ENCODE measurements at regions not wholly inside any gene's neighbourhood (a gene's known extent, or its start where the extent isn't known, plus 50 kb on each side); places are given as distances from the start of the nearest gene placed in this dataset.

DNA sequence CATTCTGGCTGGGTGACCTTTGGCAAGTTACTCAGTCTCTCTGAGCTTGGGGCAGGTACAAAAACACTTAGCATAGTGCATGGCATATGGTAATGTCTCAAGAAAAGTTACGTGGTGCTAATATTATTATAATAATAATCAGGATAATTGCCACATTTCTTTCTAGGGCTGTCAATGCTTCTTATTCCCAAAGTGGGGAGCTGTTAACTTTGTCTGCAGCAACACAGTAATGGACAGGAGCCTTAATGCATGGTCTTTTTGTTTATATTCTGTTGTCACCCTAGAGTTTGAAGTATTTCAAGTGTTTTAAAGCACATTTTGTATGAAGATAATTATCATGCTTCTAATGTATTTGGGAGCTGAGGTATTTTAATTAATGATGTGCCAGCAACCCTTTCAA, 121.8 kb downstream of the FHIP1A start:
- no peaks in the 10 kb centered on the region for H3K4me1 ChIP-seq (ENCODE audit: control insufficient read depth in 4 of 4, insufficient read depth in 4 of 4, low read length in 3 of 4)
- H3K9me3 ChIP-seq (ENCODE audit: control insufficient read depth in 4 of 4, low read length in 3 of 4): no peaks in the 10 kb centered on the region
- H3K4me3 ChIP-seq (ENCODE audit: low read depth in 1 of 3, low read length in 3 of 3): no peak overlapping the region
- DNase-seq (ENCODE audit: low spot score): no peak
- TF ChIP-seq YY1 (IDR thresholded peaks at IDR 0.05) (no peak), GABPA (IDR thresholded peaks at IDR 0.05 in 1 of 2, conservative IDR thresholded peaks at IDR 0.05 in 1 of 2) (no peak), EGR1 (IDR thresholded peaks at IDR 0.05; ENCODE audit: low read depth in 2 of 2) (no peak), HNF4A (conservative IDR thresholded peaks at IDR 0.05) (no peak), TAF1 (conservative IDR thresholded peaks at IDR 0.05) (no peak), NR2F2 (IDR thresholded peaks at IDR 0.05) (no peak), FOXA2 (IDR thresholded peaks at IDR 0.05) (no peak), JUND (IDR thresholded peaks at IDR 0.05) (no peak), FOXA1 (IDR thresholded peaks at IDR 0.05) (no peak), HNF4G (IDR thresholded peaks at IDR 0.05) (no peak), RAD21 (IDR thresholded peaks at IDR 0.05) (no peak), SP1 (IDR thresholded peaks at IDR 0.05) (no peak)
- TF ChIP-seq, protein P1, sequence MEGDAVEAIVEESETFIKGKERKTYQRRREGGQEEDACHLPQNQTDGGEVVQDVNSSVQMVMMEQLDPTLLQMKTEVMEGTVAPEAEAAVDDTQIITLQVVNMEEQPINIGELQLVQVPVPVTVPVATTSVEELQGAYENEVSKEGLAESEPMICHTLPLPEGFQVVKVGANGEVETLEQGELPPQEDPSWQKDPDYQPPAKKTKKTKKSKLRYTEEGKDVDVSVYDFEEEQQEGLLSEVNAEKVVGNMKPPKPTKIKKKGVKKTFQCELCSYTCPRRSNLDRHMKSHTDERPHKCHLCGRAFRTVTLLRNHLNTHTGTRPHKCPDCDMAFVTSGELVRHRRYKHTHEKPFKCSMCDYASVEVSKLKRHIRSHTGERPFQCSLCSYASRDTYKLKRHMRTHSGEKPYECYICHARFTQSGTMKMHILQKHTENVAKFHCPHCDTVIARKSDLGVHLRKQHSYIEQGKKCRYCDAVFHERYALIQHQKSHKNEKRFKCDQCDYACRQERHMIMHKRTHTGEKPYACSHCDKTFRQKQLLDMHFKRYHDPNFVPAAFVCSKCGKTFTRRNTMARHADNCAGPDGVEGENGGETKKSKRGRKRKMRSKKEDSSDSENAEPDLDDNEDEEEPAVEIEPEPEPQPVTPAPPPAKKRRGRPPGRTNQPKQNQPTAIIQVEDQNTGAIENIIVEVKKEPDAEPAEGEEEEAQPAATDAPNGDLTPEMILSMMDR (IDR thresholded peaks at IDR 0.05; ENCODE audit: low read depth, low read length, missing input control): no peak
- TF ChIP-seq, protein P2, sequence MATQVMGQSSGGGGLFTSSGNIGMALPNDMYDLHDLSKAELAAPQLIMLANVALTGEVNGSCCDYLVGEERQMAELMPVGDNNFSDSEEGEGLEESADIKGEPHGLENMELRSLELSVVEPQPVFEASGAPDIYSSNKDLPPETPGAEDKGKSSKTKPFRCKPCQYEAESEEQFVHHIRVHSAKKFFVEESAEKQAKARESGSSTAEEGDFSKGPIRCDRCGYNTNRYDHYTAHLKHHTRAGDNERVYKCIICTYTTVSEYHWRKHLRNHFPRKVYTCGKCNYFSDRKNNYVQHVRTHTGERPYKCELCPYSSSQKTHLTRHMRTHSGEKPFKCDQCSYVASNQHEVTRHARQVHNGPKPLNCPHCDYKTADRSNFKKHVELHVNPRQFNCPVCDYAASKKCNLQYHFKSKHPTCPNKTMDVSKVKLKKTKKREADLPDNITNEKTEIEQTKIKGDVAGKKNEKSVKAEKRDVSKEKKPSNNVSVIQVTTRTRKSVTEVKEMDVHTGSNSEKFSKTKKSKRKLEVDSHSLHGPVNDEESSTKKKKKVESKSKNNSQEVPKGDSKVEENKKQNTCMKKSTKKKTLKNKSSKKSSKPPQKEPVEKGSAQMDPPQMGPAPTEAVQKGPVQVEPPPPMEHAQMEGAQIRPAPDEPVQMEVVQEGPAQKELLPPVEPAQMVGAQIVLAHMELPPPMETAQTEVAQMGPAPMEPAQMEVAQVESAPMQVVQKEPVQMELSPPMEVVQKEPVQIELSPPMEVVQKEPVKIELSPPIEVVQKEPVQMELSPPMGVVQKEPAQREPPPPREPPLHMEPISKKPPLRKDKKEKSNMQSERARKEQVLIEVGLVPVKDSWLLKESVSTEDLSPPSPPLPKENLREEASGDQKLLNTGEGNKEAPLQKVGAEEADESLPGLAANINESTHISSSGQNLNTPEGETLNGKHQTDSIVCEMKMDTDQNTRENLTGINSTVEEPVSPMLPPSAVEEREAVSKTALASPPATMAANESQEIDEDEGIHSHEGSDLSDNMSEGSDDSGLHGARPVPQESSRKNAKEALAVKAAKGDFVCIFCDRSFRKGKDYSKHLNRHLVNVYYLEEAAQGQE (IDR thresholded peaks at IDR 0.05): no peak
- TF ChIP-seq, protein P3, sequence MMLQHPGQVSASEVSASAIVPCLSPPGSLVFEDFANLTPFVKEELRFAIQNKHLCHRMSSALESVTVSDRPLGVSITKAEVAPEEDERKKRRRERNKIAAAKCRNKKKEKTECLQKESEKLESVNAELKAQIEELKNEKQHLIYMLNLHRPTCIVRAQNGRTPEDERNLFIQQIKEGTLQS (IDR thresholded peaks at IDR 0.05): no peak
- TF ChIP-seq, protein P4, sequence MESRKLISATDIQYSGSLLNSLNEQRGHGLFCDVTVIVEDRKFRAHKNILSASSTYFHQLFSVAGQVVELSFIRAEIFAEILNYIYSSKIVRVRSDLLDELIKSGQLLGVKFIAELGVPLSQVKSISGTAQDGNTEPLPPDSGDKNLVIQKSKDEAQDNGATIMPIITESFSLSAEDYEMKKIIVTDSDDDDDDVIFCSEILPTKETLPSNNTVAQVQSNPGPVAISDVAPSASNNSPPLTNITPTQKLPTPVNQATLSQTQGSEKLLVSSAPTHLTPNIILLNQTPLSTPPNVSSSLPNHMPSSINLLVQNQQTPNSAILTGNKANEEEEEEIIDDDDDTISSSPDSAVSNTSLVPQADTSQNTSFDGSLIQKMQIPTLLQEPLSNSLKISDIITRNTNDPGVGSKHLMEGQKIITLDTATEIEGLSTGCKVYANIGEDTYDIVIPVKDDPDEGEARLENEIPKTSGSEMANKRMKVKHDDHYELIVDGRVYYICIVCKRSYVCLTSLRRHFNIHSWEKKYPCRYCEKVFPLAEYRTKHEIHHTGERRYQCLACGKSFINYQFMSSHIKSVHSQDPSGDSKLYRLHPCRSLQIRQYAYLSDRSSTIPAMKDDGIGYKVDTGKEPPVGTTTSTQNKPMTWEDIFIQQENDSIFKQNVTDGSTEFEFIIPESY (IDR thresholded peaks at IDR 0.05): no peak
- TF ChIP-seq, protein P5, sequence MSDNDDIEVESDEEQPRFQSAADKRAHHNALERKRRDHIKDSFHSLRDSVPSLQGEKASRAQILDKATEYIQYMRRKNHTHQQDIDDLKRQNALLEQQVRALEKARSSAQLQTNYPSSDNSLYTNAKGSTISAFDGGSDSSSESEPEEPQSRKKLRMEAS (IDR thresholded peaks at IDR 0.05): no peak
- H3K27me3 ChIP-seq (ENCODE audit: control insufficient read depth in 4 of 4, insufficient read depth in 4 of 4, low read length in 3 of 4): no peaks in the 10 kb centered on the region
- H3K9ac ChIP-seq (ENCODE audit: low read depth in 1 of 2, low read length in 2 of 2): no peak overlapping the region
- H3K27ac ChIP-seq (ENCODE audit: low read depth in 1 of 2, low read length in 2 of 2): no peak overlapping the region
- 84% methylated on average over 1 of the region's 1 CpG for WGBS
- no peaks in the 10 kb centered on the region for H3K36me3 ChIP-seq (ENCODE audit: control insufficient read depth in 4 of 4, insufficient read depth in 3 of 4, low read depth in 1 of 4, low read length in 3 of 4)
